Psoas muscle (tissue), 7 donors: ENCODE measurements at regions not wholly inside any gene's neighbourhood (a gene's known extent, or its start where the extent isn't known, plus 50 kb on each side); places are given as distances from the start of the nearest gene placed in this dataset.

ENCODE experiments used
- ATAC-seq, 4 donors: fragments of 200-7000 bp; cut with Tn5 transposase; one replicate each; pipeline ENCODE4 v1.9.1; 2020; ENCODE audit warnings: moderate library complexity in 3 of 4, mild to moderate bottlenecking in 2 of 4
- DNase-seq, 2 donors: peaks; one replicate each; pipeline ENCODE4 v3.0.0-alpha.2; 2020
- H3K27ac ChIP-seq: fragments of 200-600 bp; one replicate; pipeline ENCODE4 v1.8.0; 2022
- H3K27me3 ChIP-seq, 3 donors: fragments of 200-600 bp in 1 of 3; one replicate each; pipeline versions ENCODE4 v1.6.1 to v1.8.0; 2013 to 2022; ENCODE audit warnings: low read length in 2 of 3, mild to moderate bottlenecking in 2 of 3, moderate library complexity in 1 of 3; ENCODE audit not compliant: insufficient read depth in 3 of 3
- H3K36me3 ChIP-seq, 2 donors: fragments of 200-600 bp in 1 of 2; one replicate each; pipeline versions ENCODE4 v1.6.1 to v1.8.0; 2013 to 2022; ENCODE audit warnings: low read depth in 1 of 2, mild to moderate bottlenecking in 1 of 2, moderate library complexity in 1 of 2; ENCODE audit not compliant: insufficient read depth in 1 of 2
- H3K4me1 ChIP-seq: fragments of 200-600 bp; one replicate; pipeline ENCODE4 v1.8.0; 2022
- H3K4me3 ChIP-seq: fragments of 200-600 bp; one replicate; pipeline ENCODE4 v1.8.0; 2022; ENCODE audit warnings: mild to moderate bottlenecking
- H3K9me3 ChIP-seq: fragments of 200-600 bp; one replicate; pipeline ENCODE4 v1.8.0; 2022
- WGBS, 3 donors: extraction: QIAGEN DNeasy Blood & Tissue Kit; methylation state at CpG; one replicate each; pipeline versions ENCODE4 v1.1.6 to v1.1.7; 2013; 5-methylcytosine and 5-hydroxymethylcytosine counted together
- intact Hi-C, 2 donors: fragments of 100-400 bp; cut with DNase I; formaldehyde crosslinking; loops; one replicate each; pipeline versions ENCODE4 v1.11.0 to v1.14.2; 2022
- TF ChIP-seq, protein P1 (sequence below): fragments of 200-600 bp; IDR thresholded peaks from one replicate; pipeline ENCODE4 v1.8.0; 2022; ENCODE audit warnings: antibody characterized with exemption
- donor health status: healthy with polysubstance abuse.
- donor health status: DM: no; HTN: no; CAD: no; lungs with moderate emphysema.
- donor health status: Bipolar disorder and iron deficiency.
- donor health status: healthy.
- donor health status: DM: yes; HTN: yes; CAD: no.
- donor health status: DM: no; HTN: no; CAD: no.
- donor health status: DM: yes; HTN: yes; CAD: no.

- no peaks in the 10 kb centered on the region for H3K9me3 ChIP-seq
- no peak overlapping the region for H3K27ac ChIP-seq
- H3K36me3 ChIP-seq = no peaks in the 10 kb centered on the region
- 60 to 80% (median 60%) methylated on average over 3 of the region's 3 CpGs for WGBS, 3 donors
- H3K4me3 ChIP-seq = no peak overlapping the region
- DNase-seq (no peak), ATAC-seq (no peak)
- H3K4me1 ChIP-seq = no peaks in the 10 kb centered on the region
- no peaks in the 10 kb centered on the region for H3K27me3 ChIP-seq
- TF ChIP-seq, protein P1, sequence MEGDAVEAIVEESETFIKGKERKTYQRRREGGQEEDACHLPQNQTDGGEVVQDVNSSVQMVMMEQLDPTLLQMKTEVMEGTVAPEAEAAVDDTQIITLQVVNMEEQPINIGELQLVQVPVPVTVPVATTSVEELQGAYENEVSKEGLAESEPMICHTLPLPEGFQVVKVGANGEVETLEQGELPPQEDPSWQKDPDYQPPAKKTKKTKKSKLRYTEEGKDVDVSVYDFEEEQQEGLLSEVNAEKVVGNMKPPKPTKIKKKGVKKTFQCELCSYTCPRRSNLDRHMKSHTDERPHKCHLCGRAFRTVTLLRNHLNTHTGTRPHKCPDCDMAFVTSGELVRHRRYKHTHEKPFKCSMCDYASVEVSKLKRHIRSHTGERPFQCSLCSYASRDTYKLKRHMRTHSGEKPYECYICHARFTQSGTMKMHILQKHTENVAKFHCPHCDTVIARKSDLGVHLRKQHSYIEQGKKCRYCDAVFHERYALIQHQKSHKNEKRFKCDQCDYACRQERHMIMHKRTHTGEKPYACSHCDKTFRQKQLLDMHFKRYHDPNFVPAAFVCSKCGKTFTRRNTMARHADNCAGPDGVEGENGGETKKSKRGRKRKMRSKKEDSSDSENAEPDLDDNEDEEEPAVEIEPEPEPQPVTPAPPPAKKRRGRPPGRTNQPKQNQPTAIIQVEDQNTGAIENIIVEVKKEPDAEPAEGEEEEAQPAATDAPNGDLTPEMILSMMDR = no peak
- intact Hi-C loops = no loop called here
Measured at GRCh38 chr6:164578616-164579015, 730.8 kb downstream of the C6orf118 start.

DNA sequence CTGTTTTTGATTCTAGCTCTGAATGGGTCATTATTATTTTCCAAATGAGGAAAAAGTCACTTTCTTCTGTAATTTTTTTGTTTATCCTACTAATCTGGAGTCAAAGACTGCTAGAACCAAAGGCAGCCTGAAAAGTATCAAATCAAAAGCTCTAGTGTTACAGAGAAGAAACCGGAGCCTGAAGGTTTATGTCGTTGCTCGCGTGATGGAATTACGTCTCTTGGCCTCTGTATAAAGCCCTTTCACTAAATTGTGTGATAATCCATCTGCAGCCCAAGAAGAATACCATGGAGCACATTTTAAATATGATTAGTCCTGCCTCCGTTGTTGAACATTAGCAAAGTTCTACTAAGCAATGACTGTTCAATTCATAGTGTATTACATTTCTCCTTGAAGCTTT is 738.6 kb downstream of the C6orf118 start:
- ATAC-seq (no peak), DNase-seq (no peak)
- Histone ChIP-seq H3K36me3 (no peaks in the 10 kb centered on the region), H3K9me3 (no peaks in the 10 kb centered on the region), H3K27me3 (no peaks in the 10 kb centered on the region), H3K27ac (no peak overlapping the region), H3K4me3 (no peak overlapping the region), H3K4me1 (no peaks in the 10 kb centered on the region)
- intact Hi-C loops = no loop called here
- WGBS, 3 donors = 20 to 47% (median 28%) methylated on average over 6 of the region's 6 CpGs
- TF ChIP-seq, protein P1 = no peak

DNA sequence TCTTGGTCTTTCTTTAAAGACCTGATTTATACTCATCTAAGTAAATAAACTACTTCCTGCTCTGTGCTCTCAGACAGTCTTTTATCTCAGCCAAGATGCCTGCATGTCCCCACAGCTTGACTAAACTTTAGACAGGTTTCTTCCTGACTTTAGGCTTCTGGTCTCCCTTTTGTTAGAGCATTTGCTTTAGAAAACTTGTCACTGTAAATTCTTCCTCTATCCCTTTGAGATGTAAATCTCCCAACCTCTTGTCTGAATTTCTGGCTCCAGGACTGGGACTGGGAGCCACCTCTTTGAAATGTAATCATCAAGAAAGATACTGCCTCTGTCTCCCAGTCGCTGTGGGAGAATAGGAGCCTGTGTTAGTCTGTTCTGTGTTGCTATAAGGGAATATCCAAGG is 739.9 kb downstream of the C6orf118 start:
- WGBS, 3 donors = 75 to 80% (median 80%) methylated on average over 1 of the region's 1 CpG
- ATAC-seq (no peak), DNase-seq (no peak)
- H3K9me3 ChIP-seq = no peaks in the 10 kb centered on the region
- TF ChIP-seq, protein P1 = no peak
- H3K4me3 ChIP-seq = no peak overlapping the region
- intact Hi-C loops = no loop called here
- H3K36me3 ChIP-seq = no peaks in the 10 kb centered on the region
- no peaks in the 10 kb centered on the region for H3K4me1 ChIP-seq
- H3K27me3 ChIP-seq = no peaks in the 10 kb centered on the region
- H3K27ac ChIP-seq = no peak overlapping the region

DNA sequence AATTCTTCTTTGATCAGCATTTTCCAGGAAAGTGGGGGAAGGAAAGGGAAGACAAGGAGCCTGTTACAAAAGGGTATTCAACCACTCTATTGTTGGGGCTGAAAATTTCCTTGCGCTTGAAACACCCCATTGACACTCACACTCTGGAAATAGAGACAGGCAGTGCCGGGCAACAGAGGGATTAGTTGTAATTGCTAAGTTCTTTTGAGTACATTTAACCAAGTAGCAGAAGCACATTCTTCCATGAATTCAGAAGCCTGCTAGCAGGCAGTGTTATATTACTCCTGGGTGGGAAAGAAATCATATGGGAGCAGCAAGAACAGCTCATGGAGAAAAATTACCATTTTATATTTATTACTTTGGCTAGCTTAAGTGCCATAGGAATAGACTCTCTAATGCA is 745.5 kb downstream of the C6orf118 start:
- peaks cover 4% of the 10 kb centered on the region for H3K9me3 ChIP-seq
- no peaks in the 10 kb centered on the region for H3K27me3 ChIP-seq
- TF ChIP-seq, protein P1 = no peak
- H3K4me3 ChIP-seq = peak overlapping the region; percentile 16
- intact Hi-C loops = no loop called here
- WGBS, 3 donors = 32 to 36% (median 36%) methylated on average over 2 of the region's 2 CpGs
- H3K27ac ChIP-seq = no peak overlapping the region
- peaks cover 7% of the 10 kb centered on the region for H3K4me1 ChIP-seq
- DNase-seq (no peak), ATAC-seq (no peak)
- no peaks in the 10 kb centered on the region for H3K36me3 ChIP-seq

DNA sequence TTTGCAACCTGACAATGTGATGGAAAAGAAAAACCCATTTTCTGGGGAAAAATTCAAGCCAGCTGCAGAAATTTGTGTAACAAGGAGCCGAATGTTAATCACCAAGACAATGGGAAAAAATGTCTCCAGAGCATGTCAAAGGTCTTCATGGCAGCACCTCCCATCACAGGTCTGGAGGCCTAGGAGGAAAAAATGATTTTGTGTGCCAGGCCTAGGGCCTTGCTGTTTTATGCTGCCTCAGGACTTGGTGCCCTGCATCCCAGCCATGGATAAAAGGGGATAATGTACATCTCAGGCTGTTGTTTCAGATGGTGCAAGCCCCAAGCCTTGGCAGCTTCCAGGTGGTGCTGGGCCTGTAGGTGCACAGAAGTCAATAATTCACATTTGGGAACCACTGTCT is 747.7 kb downstream of the C6orf118 start:
- Histone ChIP-seq H3K4me1 (peaks cover 7% of the 10 kb centered on the region), H3K9me3 (peaks cover 4% of the 10 kb centered on the region), H3K27ac (no peak overlapping the region), H3K27me3 (no peaks in the 10 kb centered on the region), H3K4me3 (no peak overlapping the region), H3K36me3 (no peaks in the 10 kb centered on the region)
- DNase-seq = no peak
- 82 to 96% (median 93%) methylated on average over 1 of the region's 1 CpG for WGBS, 3 donors
- intact Hi-C loops = no loop called here
- TF ChIP-seq, protein P1 = no peak
- no peak for ATAC-seq
